ENCODE measurements at regions not wholly inside any gene's neighbourhood (a gene's known extent, or its start where the extent isn't known, plus 50 kb on each side); places are given as distances from the start of the nearest gene placed in this dataset.
A peak's percentile ranks its signal among the peaks of the same experiment; 100 is the strongest.

GRCh38 chr5:74294231-74294705, 346.3 kb downstream of the ENC1 start:
- ChIA-PET SMC1A (ENCODE audit: uncharacterized antibody, unreplicated experiment) (interaction anchor here (0.6 to 1.1 kb wide), 5 partner anchors 9 to 332 kb away, joined by 3 to 4 read pairs (median 3); no protein-coding TSS in a partner anchor), RAD21 (ENCODE audit: unreplicated experiment) (no interaction called here), CTCF (interaction anchor here (0.9 kb wide), 1 partner anchor 347 kb away, joined by 3 read pairs; no protein-coding TSS in a partner anchor), POLR2A (interaction anchor here (0.7 to 0.9 kb wide), 2 partner anchors 15 to 347 kb away, joined by 3 to 4 read pairs; no protein-coding TSS in a partner anchor)
- intact Hi-C loops (cut with micrococcal nuclease; ENCODE audit: unreplicated experiment) (loop anchor here (2.0 to 10.0 kb wide), 2 partner anchors 33 to 351 kb away; partner anchors contain the start of gene ENC1), in situ Hi-C loops (cut with MboI) (no loop called here)
- Histone ChIP-seq H4K20me1 (ENCODE audit: control insufficient read depth, insufficient read depth) (no peaks in the 10 kb centered on the region), H3K4me1 (ENCODE audit: control insufficient read depth, insufficient read depth, low read length) (peaks cover 13% of the 10 kb centered on the region), H3K27ac (ENCODE audit: control insufficient read depth, insufficient read depth) (no peak overlapping the region), H2AFZ (ENCODE audit: control insufficient read depth, low read depth, low read length) (no peak overlapping the region), H3K4me2 (ENCODE audit: control insufficient read depth, insufficient read depth) (peak overlapping the region; percentile 36; the same call in 1 of the 2 replicates), H3K9ac (ENCODE audit: control insufficient read depth, insufficient read depth, low read length) (no peak overlapping the region), H3K27me3 (replicated peaks in 1 of 2; ENCODE audit: control insufficient read depth in 2 of 2, insufficient read depth in 2 of 2, low read length in 1 of 2) (no peaks in the 10 kb centered on the region), H3K9me3 (replicated peaks; ENCODE audit: control insufficient read depth, insufficient read depth, low read length) (no peaks in the 10 kb centered on the region), H3K79me2 (ENCODE audit: control insufficient read depth, insufficient read depth, low read length) (no peaks in the 10 kb centered on the region), H3K4me3 (no peak overlapping the region), H3K36me3 (ENCODE audit: control insufficient read depth in 2 of 2, insufficient read depth in 2 of 2, low read length in 1 of 2) (no peaks in the 10 kb centered on the region)
- DNase-seq (ENCODE audit: low read depth, low spot score): peak; percentile 82
- peak; percentile 56 for FAIRE-seq
- peak; percentile 85 for ATAC-seq
- no TSS peak for BruUV-seq (replicated peaks)
- WGBS (ENCODE audit: insufficient coverage, insufficient replicate concordance, low lambda C conversion rate, missing lambda C conversion rate): 0% methylated on average over 6 of the region's 6 CpGs
- TF ChIP-seq E2F8 (IDR thresholded peaks at IDR 0.05; ENCODE audit: low read depth, partially characterized antibody) (no peak), BCL11A (IDR thresholded peaks at IDR 0.05; ENCODE audit: low read depth, low read length) (peak; percentile 71; the same call in 1 of the 2 replicates), IKZF2 (IDR thresholded peaks at IDR 0.05) (peak; percentile 90 to 92), TCF3 (IDR thresholded peaks at IDR 0.05; ENCODE audit: borderline replicate concordance, insufficient read depth, low read depth, low read length) (peak; percentile 50; the same call in 1 of the 2 replicates), PAX5 (IDR thresholded peaks at IDR 0.05; ENCODE audit: borderline replicate concordance, low read depth, low read length) (peak; percentile 55; the same call in 1 of the 2 replicates), CREM (IDR thresholded peaks at IDR 0.05; ENCODE audit: low read depth) (peak; percentile 39; the same call in 1 of the 2 replicates), FOXM1 (IDR thresholded peaks at IDR 0.05; ENCODE audit: low read depth, low read length) (0 out of 2 replicates have a peak, but pooled peaks have one; percentile 43), CBX3 (IDR thresholded peaks at IDR 0.05; ENCODE audit: borderline replicate concordance, low read depth) (no peak), MTA3 (IDR thresholded peaks at IDR 0.05; ENCODE audit: borderline replicate concordance, low read length) (peak; percentile 65; the same call in 1 of the 2 replicates), SPI1 (IDR thresholded peaks at IDR 0.05; ENCODE audit: borderline replicate concordance, insufficient read depth, low read depth, low read length) (peak; percentile 83), EED (IDR thresholded peaks at IDR 0.05; ENCODE audit: low read depth) (peak; percentile 92), SP1 (IDR thresholded peaks at IDR 0.05; ENCODE audit: low read depth, low read length) (no peak), RUNX3 (IDR thresholded peaks at IDR 0.05; ENCODE audit: low read length) (peak; percentile 76), NFIC (IDR thresholded peaks at IDR 0.05; ENCODE audit: low read depth, low read length) (peak; percentile 78), EZH2 (IDR thresholded peaks at IDR 0.05; ENCODE audit: borderline replicate concordance, control insufficient read depth, low read depth, low read length) (no peak), ATF7 (IDR thresholded peaks at IDR 0.05; ENCODE audit: low read depth) (peak; percentile 56; the same call in 1 of the 2 replicates), ZBED1 (IDR thresholded peaks at IDR 0.05; ENCODE audit: borderline replicate concordance) (no peak), TCF12 (IDR thresholded peaks at IDR 0.05; ENCODE audit: low read depth, low read length) (0 out of 2 replicates have a peak, but pooled peaks have one; percentile 59), PKNOX1 (IDR thresholded peaks at IDR 0.05) (no peak), RAD51 (IDR thresholded peaks at IDR 0.05) (no peak), POU2F2 (IDR thresholded peaks at IDR 0.05; ENCODE audit: borderline replicate concordance, low read depth, low read length) (0 out of 3 replicates have a peak, but pooled peaks have one; percentile 7), IRF4 (IDR thresholded peaks at IDR 0.05; ENCODE audit: low read depth, low read length) (0 out of 2 replicates have a peak, but pooled peaks have one; percentile 34), STAT1 (conservative IDR thresholded peaks at IDR 0.05) (no peak)
